ENCODE measurements at regions not wholly inside any gene's neighbourhood (a gene's known extent, or its start where the extent isn't known, plus 50 kb on each side); places are given as distances from the start of the nearest gene placed in this dataset.
"Not testable (repeated sequence)": the region's sequence is repeated elsewhere in the genome, so short reads cannot be mapped to it uniquely, and the experiment has no call there.

GRCh38 chr3:25957026-25957425, 167.1 kb downstream of the OXSM start:
- no peak for DNase-seq

DNA sequence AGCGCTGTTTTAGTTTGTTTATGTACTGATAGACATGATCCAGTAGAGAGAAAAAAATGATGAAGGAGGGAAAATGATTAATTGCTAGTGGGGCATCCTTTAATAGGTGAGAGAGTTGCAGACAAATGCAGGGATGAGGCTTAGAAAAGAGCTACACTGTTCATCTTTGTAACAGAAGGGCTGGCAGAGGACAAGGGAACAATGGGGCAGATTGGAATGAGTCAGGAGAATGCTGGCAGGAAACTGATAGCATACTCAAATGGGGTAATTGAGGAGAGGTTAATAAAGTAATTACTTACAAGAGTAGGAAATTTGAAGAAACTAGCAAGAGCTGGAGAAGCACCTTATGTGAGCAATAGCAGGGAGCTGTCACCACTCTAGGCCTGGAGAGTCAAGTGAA, 170.9 kb downstream of the OXSM start:
- no peak for DNase-seq

DNA sequence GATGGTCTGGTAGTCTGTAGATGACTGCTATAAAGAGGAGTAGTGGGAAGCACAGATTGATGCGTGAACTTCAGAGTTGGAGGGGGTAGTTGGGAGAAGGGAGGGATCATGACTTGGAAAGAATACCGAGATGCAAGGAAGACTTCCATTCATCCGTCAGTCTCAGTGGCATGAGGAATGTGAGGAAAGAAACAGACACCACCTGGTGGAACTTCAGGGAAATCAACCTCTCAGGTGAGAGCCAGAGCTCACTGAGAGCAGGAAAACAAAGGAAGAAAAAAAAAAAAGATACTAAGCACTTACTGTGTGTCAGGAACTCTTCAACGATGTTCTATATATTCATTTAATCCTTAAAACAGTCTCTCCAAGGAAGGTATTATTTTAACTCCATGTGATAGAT, 172.4 kb downstream of the OXSM start:
- DNase-seq: no peak

DNA sequence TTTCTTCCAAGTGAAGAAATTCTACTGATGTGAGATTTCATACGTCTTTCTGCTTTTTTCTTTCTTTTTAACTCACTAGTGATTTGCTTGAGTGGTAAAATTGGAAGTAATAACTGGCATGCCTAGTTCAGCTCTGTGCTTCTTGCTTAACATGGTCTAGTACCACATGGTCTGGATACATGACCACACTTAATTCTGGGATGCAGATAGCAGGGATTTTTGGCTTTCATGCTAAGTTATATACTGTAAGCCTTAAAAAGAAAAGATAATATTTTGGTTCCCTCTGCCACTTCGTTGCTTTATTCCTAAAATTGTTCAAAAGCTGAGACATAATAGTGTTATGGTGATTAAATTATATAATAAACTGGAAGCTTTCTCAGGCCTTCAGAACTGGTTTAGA, 174.3 kb downstream of the OXSM start:
- no peak for DNase-seq

GRCh38 chr3:25967385-25967784, 177.5 kb downstream of the OXSM start:
- no peak for DNase-seq

- no peak for DNase-seq
Measured at GRCh38 chr3:25971736-25972135, 181.8 kb downstream of the OXSM start.

DNA sequence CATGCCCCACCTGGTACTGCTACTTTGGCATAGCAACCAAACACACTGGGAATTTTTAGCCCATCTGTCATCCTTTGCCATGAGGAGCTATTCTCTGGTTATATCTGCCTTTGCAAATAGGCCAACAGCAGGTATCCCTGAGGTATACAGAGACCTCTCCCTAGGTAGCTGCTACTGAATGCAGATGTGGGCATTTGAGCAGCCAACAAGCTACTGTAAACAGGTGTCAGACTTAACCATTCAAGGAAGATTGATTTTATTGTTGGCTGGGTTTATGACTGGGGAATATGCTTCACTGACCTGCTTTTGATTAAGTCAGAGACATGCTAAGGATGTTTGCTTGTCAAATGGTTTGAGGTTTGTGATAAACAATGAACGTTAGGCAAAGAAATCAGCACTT, 183.2 kb downstream of the OXSM start:
- no peak for DNase-seq

DNA sequence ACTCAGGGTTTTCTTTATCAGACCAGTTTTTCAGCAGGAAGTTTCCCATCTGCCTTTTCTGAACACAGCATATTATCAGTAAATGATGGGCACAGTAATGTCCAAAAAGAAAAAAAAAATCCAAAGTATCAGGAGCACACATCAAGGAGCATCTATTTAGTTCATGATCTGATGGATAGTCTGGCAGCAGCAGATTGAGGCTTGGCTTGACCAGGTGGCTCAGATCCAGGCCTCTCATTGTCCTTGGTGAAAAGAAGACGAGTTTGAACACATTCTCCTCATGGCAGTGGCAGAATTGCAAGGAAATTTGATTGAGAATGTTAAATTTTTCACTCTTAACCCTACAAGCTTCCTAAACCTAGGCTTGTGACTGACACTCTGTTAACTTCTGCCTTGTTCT, 192.9 kb downstream of the OXSM start:
- no peak for DNase-seq

- DNase-seq: no peak
Measured at GRCh38 chr3:25985621-25986020, 195.7 kb downstream of the OXSM start.

DNA sequence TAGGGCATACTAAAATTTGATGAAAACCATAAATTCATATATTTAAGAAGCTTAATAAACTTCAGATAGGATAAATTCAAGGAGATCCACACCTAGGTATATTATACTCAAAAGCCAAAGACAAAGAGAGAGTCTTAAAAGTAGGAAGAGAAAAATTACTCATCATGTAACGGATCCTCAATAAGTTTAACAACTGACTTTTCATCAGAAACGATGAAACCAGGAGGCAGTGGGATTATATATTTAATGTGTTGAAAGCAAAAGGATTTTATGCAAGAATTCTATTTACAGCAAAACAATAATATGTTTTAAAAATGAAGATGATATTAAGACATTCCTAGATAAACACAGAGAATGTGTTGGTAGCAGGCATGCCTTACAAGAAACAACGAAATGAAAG, 202.7 kb downstream of the OXSM start:
- no peak for DNase-seq

- DNase-seq: no peak
Measured at GRCh38 chr3:26004172-26004571, 214.3 kb downstream of the OXSM start.

GRCh38 chr3:26011276-26011675, 221.4 kb downstream of the OXSM start:
- DNase-seq: no peak

DNA sequence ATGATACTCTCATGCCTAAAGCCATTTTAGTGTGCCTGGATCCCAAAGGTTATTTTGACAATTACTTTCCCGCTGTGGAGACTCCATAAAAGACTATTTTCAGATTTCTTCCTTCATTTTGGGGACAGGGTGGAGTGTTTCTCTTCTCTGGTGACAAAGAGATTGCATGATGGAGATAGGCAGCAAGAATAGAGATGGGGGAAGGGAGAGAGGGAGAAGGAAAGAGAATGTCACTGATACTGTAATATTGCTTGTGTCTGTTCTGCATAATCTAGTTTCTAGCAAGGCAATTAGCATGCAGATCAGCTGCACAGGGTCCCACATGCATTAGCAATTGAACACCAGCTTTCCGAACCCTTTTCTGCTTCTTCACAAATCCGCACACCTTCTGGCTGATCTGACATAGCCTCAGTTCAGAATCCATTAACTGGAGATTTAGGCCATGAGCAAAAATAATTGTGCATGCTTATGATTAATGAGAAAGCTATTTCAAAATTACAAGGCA, 222.4 kb downstream of the OXSM start:
- DNase-seq: no peak

DNA sequence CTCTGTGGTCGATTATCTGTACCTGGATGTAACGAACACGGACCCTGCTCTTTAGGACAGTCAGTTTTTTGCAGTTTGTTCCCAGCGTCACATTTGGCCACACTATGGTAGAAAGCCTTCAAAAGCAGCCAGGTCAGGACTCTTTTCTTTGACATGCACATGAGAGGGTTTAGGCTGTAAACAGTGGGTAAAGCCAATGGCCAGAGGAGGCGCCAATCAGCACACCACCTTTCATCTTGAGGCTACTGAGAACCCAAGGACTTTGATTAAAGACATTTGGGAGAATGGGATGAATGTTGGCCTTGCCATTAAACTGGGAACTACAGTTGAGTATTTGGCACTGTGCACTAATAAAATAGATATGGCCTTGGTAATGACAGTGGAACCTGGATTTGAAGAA, 225.9 kb downstream of the OXSM start:
- DNase-seq: no peak

DNA sequence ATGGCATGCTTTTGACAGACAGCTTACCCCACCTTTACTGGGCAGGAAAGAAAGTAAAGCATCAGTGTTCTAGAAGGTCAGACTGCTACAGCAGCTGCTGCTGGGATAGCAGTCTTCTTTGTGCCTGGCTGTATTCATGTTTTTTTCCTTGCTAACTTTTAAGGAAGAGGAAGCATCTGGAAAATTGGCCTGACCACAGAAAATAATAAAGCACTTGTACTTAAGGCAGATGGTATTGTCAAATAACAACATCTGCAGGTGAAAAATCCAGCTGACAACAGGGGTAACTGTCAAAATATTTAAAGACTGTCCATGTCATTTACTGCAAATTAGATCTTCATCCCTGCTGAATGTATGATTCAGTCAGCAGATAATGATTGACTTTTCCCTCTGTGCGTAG, 229.0 kb downstream of the OXSM start:
- DNase-seq: no peak

DNA sequence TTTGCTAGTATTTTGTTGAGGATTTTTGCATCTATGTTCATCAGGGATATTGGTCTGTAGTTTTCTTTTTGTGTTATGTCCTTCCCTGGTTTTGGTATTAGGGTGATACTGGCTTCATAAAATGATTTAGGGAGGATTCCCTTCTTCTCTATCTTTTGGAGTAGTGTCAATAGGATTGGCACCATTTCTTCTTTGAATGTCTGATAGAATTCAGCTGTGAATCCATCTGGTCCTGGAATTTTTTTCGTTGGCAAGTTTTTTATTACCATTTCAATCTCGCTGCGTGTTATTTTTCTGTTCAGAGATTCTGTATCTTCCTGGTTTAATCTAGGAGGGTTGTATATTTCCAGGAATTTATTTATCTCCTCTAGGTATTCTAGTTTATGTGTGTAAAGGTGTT, 234.3 kb downstream of the OXSM start:
- not testable (repeated sequence) for DNase-seq

DNA sequence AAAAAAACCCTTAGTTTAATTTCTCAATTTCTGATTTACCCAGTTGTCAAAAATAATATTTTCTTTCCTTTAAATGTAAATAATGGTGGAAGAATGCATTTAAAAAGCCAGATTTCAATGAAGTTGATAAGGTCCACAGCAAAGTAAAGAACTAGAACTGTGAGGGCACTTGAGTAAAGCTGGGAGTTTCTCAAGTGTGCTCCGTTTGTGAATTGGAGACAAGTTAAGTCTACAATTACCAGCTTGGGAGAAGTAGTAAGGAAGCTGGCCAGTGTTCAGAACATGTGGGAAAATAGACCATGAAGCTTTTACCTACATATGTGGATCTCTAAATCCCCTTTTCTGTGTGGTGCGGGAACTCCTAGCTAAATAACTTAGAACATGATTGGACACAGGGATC, 239.4 kb downstream of the OXSM start:
- DNase-seq: no peak

DNA sequence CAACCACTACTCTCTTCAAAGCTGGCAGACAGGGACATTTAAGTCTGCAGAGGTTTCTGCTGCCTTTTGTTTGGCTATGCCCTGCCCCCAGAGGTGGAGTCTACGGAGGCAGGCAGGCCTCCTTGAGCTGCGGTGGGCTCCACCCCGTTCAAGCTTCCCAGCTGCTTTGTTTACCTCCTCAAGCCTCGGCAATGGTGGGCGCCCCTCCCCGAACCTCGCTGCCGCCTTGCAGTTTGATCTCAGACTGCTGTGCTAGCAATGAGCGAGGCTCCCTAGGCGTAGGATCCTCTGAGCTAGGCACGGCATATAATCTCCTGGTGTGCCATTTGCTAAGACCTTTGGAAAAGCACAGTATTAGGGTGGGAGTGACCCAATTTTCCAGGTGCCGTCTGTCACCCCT, 252.2 kb downstream of the OXSM start:
- not testable (repeated sequence) for DNase-seq

- DNase-seq: no peak
Measured at GRCh38 chr3:26049951-26050350, 260.1 kb downstream of the OXSM start.

DNA sequence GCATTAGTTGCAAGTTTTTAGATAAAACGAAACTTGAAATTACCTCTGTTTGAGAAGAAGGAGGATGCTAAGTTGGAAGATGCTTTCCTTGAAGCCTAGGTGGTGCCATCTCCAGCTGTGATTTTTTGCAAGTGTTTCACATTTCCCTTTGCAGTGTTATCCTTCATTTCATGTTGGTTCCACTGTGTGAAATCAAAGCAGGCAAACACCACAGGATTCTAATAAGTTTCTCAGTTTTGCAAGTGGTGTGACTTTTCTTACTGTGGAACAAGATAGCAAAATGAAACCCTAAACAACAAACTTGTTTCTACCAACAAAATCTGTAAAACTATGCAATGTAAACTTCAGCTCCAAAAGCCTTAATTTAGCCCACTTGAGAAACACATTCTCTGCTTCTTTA, 260.9 kb downstream of the OXSM start:
- no peak for DNase-seq

DNA sequence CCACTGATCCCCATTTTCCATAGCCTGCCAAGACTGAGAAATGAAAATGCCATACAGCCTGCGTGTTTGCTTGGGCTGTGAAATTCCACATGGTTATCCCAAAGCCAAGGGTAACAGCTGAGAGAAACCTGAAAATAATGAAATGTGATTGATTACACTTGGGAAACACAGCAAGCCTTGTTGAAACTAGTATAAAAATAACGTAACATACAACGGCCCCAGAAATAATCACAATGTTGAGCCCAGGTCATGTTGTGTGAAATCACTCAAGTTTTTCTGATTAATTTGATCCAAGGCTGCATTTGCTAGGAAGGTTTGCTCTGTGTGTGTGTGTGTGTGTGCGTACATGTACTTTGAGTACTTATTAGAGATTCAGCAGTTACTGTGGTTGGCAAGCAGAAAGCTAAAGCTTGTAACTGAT, 269.0 kb downstream of the OXSM start:
- DNase-seq: no peak

DNA sequence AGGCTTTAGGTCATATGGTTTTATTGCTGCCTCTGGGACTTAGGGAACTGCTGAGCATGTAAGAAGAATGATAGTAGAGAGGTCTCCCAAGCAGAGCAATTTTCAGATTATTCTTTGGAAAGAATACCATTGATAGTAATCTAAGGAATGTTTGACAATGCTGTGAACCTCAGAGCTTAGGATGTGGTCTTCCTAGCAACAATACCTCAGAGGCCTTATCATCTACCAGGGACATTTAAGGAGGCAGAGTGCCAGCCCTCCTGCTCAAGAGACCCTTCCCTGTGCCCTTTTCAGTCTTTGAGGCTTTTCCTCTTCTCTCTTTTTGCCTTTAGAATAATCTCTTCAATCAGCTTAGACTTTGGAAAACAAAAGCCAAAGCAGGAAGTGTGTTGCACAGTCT, 272.1 kb downstream of the OXSM start:
- DNase-seq: no peak

GRCh38 chr3:26064297-26064696, 274.4 kb downstream of the OXSM start:
- no peak for DNase-seq

DNA sequence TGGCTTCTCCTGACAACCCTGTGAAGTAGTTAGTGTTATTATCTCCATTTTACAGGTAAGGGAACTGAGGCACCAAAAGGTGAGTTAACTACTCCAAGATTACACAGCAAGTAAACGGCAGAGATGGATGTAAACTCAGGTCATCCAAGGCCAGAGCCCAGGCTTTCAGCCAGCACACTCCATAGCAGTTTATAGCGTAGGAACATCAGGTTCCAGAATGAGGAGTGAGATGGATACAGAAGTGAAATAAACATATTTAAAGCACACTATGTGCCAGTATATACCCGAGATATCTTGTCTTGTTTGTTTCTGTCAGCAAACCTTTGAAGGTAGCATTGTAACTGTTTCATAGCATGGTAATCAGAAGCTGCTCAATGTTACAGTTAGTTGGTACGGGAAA, 279.0 kb downstream of the OXSM start:
- no peak for DNase-seq

- no peak for DNase-seq
Measured at GRCh38 chr3:26070854-26071253, 281.0 kb downstream of the OXSM start.

DNA sequence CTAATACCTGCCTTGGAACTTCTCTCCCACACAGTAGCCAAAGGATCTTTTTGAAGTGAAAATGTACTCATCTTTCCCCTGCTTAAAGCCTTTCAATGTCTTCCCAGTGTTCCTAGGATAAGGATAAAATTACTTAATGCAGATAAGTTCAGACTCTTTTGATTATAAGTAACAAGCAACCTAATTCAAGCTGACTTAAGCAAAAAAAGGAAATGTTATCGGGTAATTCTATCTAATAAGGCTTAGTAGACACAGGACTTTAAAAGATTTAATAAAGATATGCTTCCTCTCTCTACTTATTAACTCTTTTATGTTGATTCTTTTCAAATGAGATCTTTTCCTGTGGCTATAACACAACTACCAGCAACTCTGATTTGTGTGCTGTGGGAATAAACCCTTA, 284.2 kb downstream of the OXSM start:
- DNase-seq: no peak

All from hematopoietic multipotent progenitor cell treated with erythropoietin and hydrocortisone succinate and interleukin-3 and kit ligand, for 4 days (in vitro differentiated cells).